Left lung (tissue), 4 donors: ENCODE measurements at regions not wholly inside any gene's neighbourhood (a gene's known extent, or its start where the extent isn't known, plus 50 kb on each side); places are given as distances from the start of the nearest gene placed in this dataset.

ENCODE experiments used
- ATAC-seq: fragments of 200-7000 bp; cut with Tn5 transposase; one replicate; pipeline ENCODE4 v1.9.1; 2020; ENCODE audit warnings: moderate library complexity
- DNase-seq, 4 donors: peaks; one replicate each; pipeline ENCODE4 v3.0.0-alpha.2; 2013 to 2020
- H3K27ac ChIP-seq, 2 donors: fragments of 200-600 bp; sonication (generic) in 1 of 2; one replicate each; pipeline versions ENCODE4 v1.5.0 to v1.8.0; 2020 to 2021
- H3K27me3 ChIP-seq, 2 donors: fragments of 200-600 bp; sonication (generic) in 1 of 2; one replicate each; pipeline versions ENCODE4 v1.5.0 to v1.8.0; 2020 to 2021
- H3K36me3 ChIP-seq, 2 donors: fragments of 200-600 bp; sonication (generic) in 1 of 2; one replicate each; pipeline versions ENCODE4 v1.5.0 to v1.8.0; 2020 to 2021
- H3K4me1 ChIP-seq, 2 donors: fragments of 200-600 bp; one replicate each; pipeline ENCODE4 v1.8.0; 2021
- H3K4me3 ChIP-seq, 2 donors: fragments of 200-600 bp; sonication (generic) in 1 of 2; one replicate each; pipeline versions ENCODE4 v1.5.0 to v1.8.0; 2020 to 2021; ENCODE audit warnings: mild to moderate bottlenecking in 1 of 2
- H3K9me3 ChIP-seq, 2 donors: fragments of 200-600 bp; sonication (generic) in 1 of 2; one replicate each; pipeline versions ENCODE4 v1.5.0 to v1.8.0; 2020 to 2021
- CTCF ChIP-seq, 2 donors: fragments of 200-600 bp; sonication (generic) in 1 of 2; IDR thresholded peaks; one replicate each; pipeline versions ENCODE4 v1.5.0 to v1.8.0; 2021; ENCODE audit warnings: antibody characterized with exemption in 2 of 2
- intact Hi-C, 2 donors: fragments of 100-400 bp; cut with DNase I; formaldehyde crosslinking; loops; one replicate each; pipeline versions ENCODE4 v1.11.2 to v1.14.2; 2022
- donor health status: DM: no; HTN: yes; CAD: no.
- donor health status: DM: no; HTN: no; CAD: no.

- Histone ChIP-seq H3K9me3 (no peaks in the 10 kb centered on the region), H3K27me3 (peaks cover 0 to 6% of the 10 kb centered on the region in 2 donors), H3K4me1 (no peaks in the 10 kb centered on the region), H3K27ac (no peak overlapping the region), H3K4me3 (no peak overlapping the region), H3K36me3 (no peaks in the 10 kb centered on the region)
- DNase-seq: no peak
- ATAC-seq: no peak
- TF ChIP-seq CTCF (IDR thresholded peaks at IDR 0.05): no peak
- intact Hi-C loops: no loop called here
These were observed 238.3 kb downstream of the EN1 start for GRCh38 chr2:118609138-118609537.

GRCh38 chr2:118607641-118608040, 239.8 kb downstream of the EN1 start:
- Histone ChIP-seq H3K27ac (no peak overlapping the region), H3K4me1 (no peaks in the 10 kb centered on the region), H3K27me3 (peaks cover 0 to 6% of the 10 kb centered on the region in 2 donors), H3K4me3 (no peak overlapping the region), H3K36me3 (no peaks in the 10 kb centered on the region), H3K9me3 (no peaks in the 10 kb centered on the region)
- no peak for DNase-seq
- no peak for ATAC-seq
- no peak for TF ChIP-seq CTCF (IDR thresholded peaks at IDR 0.05)
- intact Hi-C loops: no loop called here

- Histone ChIP-seq H3K9me3 (no peaks in the 10 kb centered on the region), H3K4me1 (no peaks in the 10 kb centered on the region), H3K36me3 (no peaks in the 10 kb centered on the region), H3K4me3 (no peak overlapping the region), H3K27ac (no peak overlapping the region), H3K27me3 (no peaks in the 10 kb centered on the region)
- DNase-seq (no peak), ATAC-seq (no peak)
- intact Hi-C loops: no loop called here
- no peak for TF ChIP-seq CTCF (IDR thresholded peaks at IDR 0.05)
These were observed 242.6 kb downstream of the EN1 start for GRCh38 chr2:118604811-118605210.

GRCh38 chr2:118604371-118604770, 243.1 kb downstream of the EN1 start:
- Histone ChIP-seq H3K9me3 (no peaks in the 10 kb centered on the region), H3K36me3 (no peaks in the 10 kb centered on the region), H3K27me3 (no peaks in the 10 kb centered on the region), H3K27ac (no peak overlapping the region), H3K4me1 (no peaks in the 10 kb centered on the region), H3K4me3 (no peak overlapping the region)
- ATAC-seq (no peak), DNase-seq (no peak)
- intact Hi-C loops: no loop called here
- TF ChIP-seq CTCF (IDR thresholded peaks at IDR 0.05): no peak

GRCh38 chr2:118599141-118599540, 248.3 kb downstream of the EN1 start:
- no peak for DNase-seq
- peaks cover 0 to 8% of the 10 kb centered on the region in 2 donors for H3K9me3 ChIP-seq
- no peak overlapping the region for H3K27ac ChIP-seq
- no peaks in the 10 kb centered on the region for H3K36me3 ChIP-seq
- no peaks in the 10 kb centered on the region for H3K27me3 ChIP-seq
- intact Hi-C loops: no loop called here
- no peak for TF ChIP-seq CTCF (IDR thresholded peaks at IDR 0.05)
- H3K4me3 ChIP-seq: no peak overlapping the region
- no peak for ATAC-seq
- no peaks in the 10 kb centered on the region for H3K4me1 ChIP-seq
